Trophoblast cell (in vitro differentiated cells and primary cell): ENCODE measurements at regions not wholly inside any gene's neighbourhood (a gene's known extent, or its start where the extent isn't known, plus 50 kb on each side); places are given as distances from the start of the nearest gene placed in this dataset.

Experiments
- DNase-seq, 2 donors: peaks; one replicate each; pipeline ENCODE4 v3.0.0-alpha.2; 2016
- H2AFZ ChIP-seq: 2 replicates; pipeline ENCODE4 v1.6.1; 2013; ENCODE audit warnings: low read length, moderate library complexity, mild to moderate bottlenecking; ENCODE audit not compliant: insufficient read depth, poor library complexity
- H2AK5ac ChIP-seq: 2 replicates; pipeline ENCODE4 v1.6.1; 2013; ENCODE audit warnings: mild to moderate bottlenecking, low read length
- H2BK120ac ChIP-seq: 2 replicates; pipeline ENCODE4 v1.6.1; 2013; ENCODE audit warnings: low read length, mild to moderate bottlenecking, moderate library complexity; ENCODE audit not compliant: insufficient read depth, poor library complexity
- H2BK12ac ChIP-seq: 2 replicates; pipeline ENCODE4 v1.6.1; 2013; ENCODE audit warnings: mild to moderate bottlenecking, low read length, moderate library complexity
- H2BK5ac ChIP-seq: 2 replicates; pipeline ENCODE4 v1.6.1; 2013; ENCODE audit warnings: low read length, low read depth, moderate library complexity, mild to moderate bottlenecking; ENCODE audit not compliant: poor library complexity
- H3K14ac ChIP-seq: 2 replicates; pipeline ENCODE4 v1.6.1; 2013; ENCODE audit warnings: mild to moderate bottlenecking, low read length
- H3K18ac ChIP-seq: 2 replicates; pipeline ENCODE4 v1.6.1; 2013; ENCODE audit warnings: mild to moderate bottlenecking, low read length
- H3K23ac ChIP-seq: 2 replicates; pipeline ENCODE4 v1.6.1; 2013; ENCODE audit warnings: low read length
- H3K27ac ChIP-seq: 2 replicates; pipeline ENCODE4 v1.5.1; 2013; ENCODE audit warnings: low read depth, mild to moderate bottlenecking, inconsistent platforms, low read length, moderate library complexity
- H3K27me3 ChIP-seq: 2 replicates; pipeline ENCODE4 v1.6.1; 2013; ENCODE audit warnings: inconsistent platforms, mild to moderate bottlenecking, low read length, moderate library complexity; ENCODE audit not compliant: insufficient read depth
- H3K36me3 ChIP-seq, 2 experiments: 1 replicate in 1 of 2; 2 replicates in 1 of 2; pipeline ENCODE4 v1.6.1; 2013; ENCODE audit warnings: low read length in 2 of 2, mild to moderate bottlenecking in 2 of 2, moderate library complexity in 1 of 2; ENCODE audit not compliant: insufficient read depth in 2 of 2, control insufficient read depth in 1 of 2
- H3K4ac ChIP-seq: 2 replicates; pipeline ENCODE4 v1.6.1; 2013; ENCODE audit warnings: low read depth, mild to moderate bottlenecking, low read length, moderate library complexity
- H3K4me1 ChIP-seq, 2 experiments: 1 replicate in 1 of 2; 2 replicates in 1 of 2; pipeline ENCODE4 v1.6.1; 2013; ENCODE audit warnings: low read length in 2 of 2, mild to moderate bottlenecking in 2 of 2, moderate library complexity in 1 of 2; ENCODE audit not compliant: insufficient read depth in 2 of 2, control insufficient read depth in 1 of 2
- H3K4me2 ChIP-seq: 2 replicates; pipeline ENCODE4 v1.6.1; 2013; ENCODE audit warnings: inconsistent platforms, mild to moderate bottlenecking, low read length, moderate library complexity
- H3K4me3 ChIP-seq: 2 replicates; pipeline ENCODE4 v1.5.1; 2013; ENCODE audit warnings: mild to moderate bottlenecking, low read depth, low read length, inconsistent platforms
- H3K79me1 ChIP-seq: one replicate; pipeline ENCODE4 v1.6.1; 2013; ENCODE audit warnings: low read length
- H3K79me2 ChIP-seq: 2 replicates; pipeline ENCODE4 v1.6.1; 2013; ENCODE audit warnings: low read length, mild to moderate bottlenecking; ENCODE audit not compliant: control insufficient read depth, insufficient read depth, poor library complexity
- H3K9ac ChIP-seq: 2 replicates; pipeline ENCODE4 v1.6.1; 2013; ENCODE audit warnings: mild to moderate bottlenecking, low read length
- H3K9me3 ChIP-seq: 2 replicates; pipeline ENCODE4 v1.6.1; 2013; ENCODE audit warnings: low read depth, mild to moderate bottlenecking, control low read depth, inconsistent platforms, low read length; ENCODE audit not compliant: insufficient read depth
- H4K12ac ChIP-seq: 2 replicates; pipeline ENCODE4 v1.6.1; 2013; ENCODE audit warnings: low read depth, mild to moderate bottlenecking, low read length, moderate library complexity
- H4K8ac ChIP-seq: 2 replicates; pipeline ENCODE4 v1.6.1; 2013; ENCODE audit warnings: low read depth, mild to moderate bottlenecking, low read length, moderate library complexity
- H4K91ac ChIP-seq: one replicate; pipeline ENCODE4 v1.6.1; 2013; ENCODE audit warnings: low read depth, mild to moderate bottlenecking, low read length, moderate library complexity
- WGBS: extraction: QIAGEN DNeasy Blood & Tissue Kit; methylation state at CpG from one replicate; pipeline ENCODE4 v1.1.7; 2013; ENCODE audit warnings: missing lambda C conversion rate; ENCODE audit not compliant: insufficient read length, insufficient coverage; ENCODE audit errors: extremely low coverage; 5-methylcytosine and 5-hydroxymethylcytosine counted together

- Histone ChIP-seq H3K23ac (no peak overlapping the region), H2BK120ac (no peak overlapping the region), H2BK5ac (no peak overlapping the region), H3K4me3 (no peak overlapping the region), H3K14ac (no peak overlapping the region), H2BK12ac (no peak overlapping the region), H3K79me1 (no peaks in the 10 kb centered on the region), H3K27ac (no peak overlapping the region), H2AFZ (no peak overlapping the region), H3K9me3 (no peaks in the 10 kb centered on the region), H4K91ac (no peak overlapping the region), H3K36me3 (no peaks in the 10 kb centered on the region), H3K4me1 (no peaks in the 10 kb centered on the region), H3K4me2 (no peak overlapping the region), H3K27me3 (no peaks in the 10 kb centered on the region), H4K8ac (no peak overlapping the region), H2AK5ac (no peak overlapping the region), H3K18ac (no peak overlapping the region), H3K9ac (no peak overlapping the region), H3K79me2 (no peaks in the 10 kb centered on the region), H4K12ac (no peak overlapping the region), H3K4ac (no peak overlapping the region)
- no CpG with 5 or more reads among the region's 7 CpGs for WGBS
- DNase-seq = no peak
These were observed 174.1 kb upstream of the ZFP64 start for GRCh38 chr20:52365688-52366087.

GRCh38 chr20:52364405-52364804 is 172.8 kb upstream of the ZFP64 start:
- Histone ChIP-seq H3K27me3 (no peaks in the 10 kb centered on the region), H4K91ac (no peak overlapping the region), H4K8ac (no peak overlapping the region), H3K9me3 (no peaks in the 10 kb centered on the region), H3K9ac (no peak overlapping the region), H3K4me1 (no peaks in the 10 kb centered on the region), H2AFZ (no peak overlapping the region), H3K79me2 (no peaks in the 10 kb centered on the region), H3K18ac (no peak overlapping the region), H4K12ac (no peak overlapping the region), H3K23ac (no peak overlapping the region), H2BK12ac (no peak overlapping the region), H3K4me3 (no peak overlapping the region), H3K27ac (no peak overlapping the region), H2BK5ac (no peak overlapping the region), H3K36me3 (no peaks in the 10 kb centered on the region), H3K4ac (no peak overlapping the region), H3K14ac (no peak overlapping the region), H3K4me2 (no peak overlapping the region), H3K79me1 (no peaks in the 10 kb centered on the region), H2BK120ac (no peak overlapping the region), H2AK5ac (no peak overlapping the region)
- no peak for DNase-seq
- no CpG with 5 or more reads among the region's 1 CpG for WGBS

DNA sequence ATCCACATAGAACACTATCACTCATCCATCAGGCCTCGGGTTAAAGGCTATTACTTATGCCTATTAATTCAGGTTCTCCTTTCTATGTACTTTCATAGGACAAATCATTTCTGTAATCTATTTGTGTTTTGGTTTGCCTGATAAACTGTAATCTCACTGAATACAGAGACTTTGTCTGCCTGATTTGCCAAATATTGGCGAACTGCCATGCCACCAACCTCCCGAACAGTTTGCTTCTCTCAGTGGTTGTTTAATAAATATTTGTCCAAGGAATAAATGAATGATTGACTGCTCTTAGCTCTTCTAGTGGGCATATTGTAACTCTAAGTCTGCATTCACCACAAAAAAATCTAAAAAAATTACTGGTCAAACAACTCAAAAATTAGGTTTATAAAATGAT is 170.1 kb upstream of the ZFP64 start:
- H3K4me1 ChIP-seq = no peaks in the 10 kb centered on the region
- H2AK5ac ChIP-seq = no peak overlapping the region
- no peaks in the 10 kb centered on the region for H3K36me3 ChIP-seq
- H3K9me3 ChIP-seq = no peaks in the 10 kb centered on the region
- H3K27ac ChIP-seq = no peak overlapping the region
- no peak overlapping the region for H2BK12ac ChIP-seq
- no peak overlapping the region for H3K14ac ChIP-seq
- no peak overlapping the region for H3K4me3 ChIP-seq
- no peak overlapping the region for H4K91ac ChIP-seq
- H2BK5ac ChIP-seq = no peak overlapping the region
- H3K4me2 ChIP-seq = no peak overlapping the region
- no peak overlapping the region for H3K4ac ChIP-seq
- H3K18ac ChIP-seq = no peak overlapping the region
- no peak overlapping the region for H4K8ac ChIP-seq
- H3K9ac ChIP-seq = no peak overlapping the region
- no peak overlapping the region for H2AFZ ChIP-seq
- H2BK120ac ChIP-seq = no peak overlapping the region
- no peak overlapping the region for H3K23ac ChIP-seq
- no peak for DNase-seq
- H3K79me1 ChIP-seq = no peaks in the 10 kb centered on the region
- no peak overlapping the region for H4K12ac ChIP-seq
- H3K27me3 ChIP-seq = no peaks in the 10 kb centered on the region
- no peaks in the 10 kb centered on the region for H3K79me2 ChIP-seq
- no CpG with 5 or more reads among the region's 3 CpGs for WGBS

GRCh38 chr20:52349806-52350205 is 158.2 kb upstream of the ZFP64 start:
- Histone ChIP-seq H3K14ac (no peak overlapping the region), H3K9ac (no peak overlapping the region), H3K79me2 (no peaks in the 10 kb centered on the region), H3K4me2 (no peak overlapping the region), H3K79me1 (no peaks in the 10 kb centered on the region), H3K36me3 (no peaks in the 10 kb centered on the region), H3K4ac (no peak overlapping the region), H3K4me1 (no peaks in the 10 kb centered on the region), H3K27me3 (no peaks in the 10 kb centered on the region), H2AK5ac (no peak overlapping the region), H4K12ac (no peak overlapping the region), H2BK120ac (no peak overlapping the region), H4K8ac (no peak overlapping the region), H2BK12ac (no peak overlapping the region), H3K27ac (no peak overlapping the region), H2BK5ac (no peak overlapping the region), H3K9me3 (no peaks in the 10 kb centered on the region), H3K23ac (no peak overlapping the region), H3K18ac (no peak overlapping the region), H3K4me3 (no peak overlapping the region), H2AFZ (no peak overlapping the region), H4K91ac (no peak overlapping the region)
- no peak for DNase-seq
- WGBS = no CpG with 5 or more reads among the region's 3 CpGs
